A673 (cell line): ENCODE measurements at regions not wholly inside any gene's neighbourhood (a gene's known extent, or its start where the extent isn't known, plus 50 kb on each side); places are given as distances from the start of the nearest gene placed in this dataset.

Experiments
- BruUV-seq: library from RNA; stranded (reverse); fragments of 400-500 nt; replicated peaks from 2 replicates; lab custom pipeline; 2021; lab: Mats Ljungman, UMichigan
- CTCF ChIA-PET: fragments of 300-600 bp; sonication (Branson Sonifier 250); formaldehyde crosslinking; loops from one replicate; lab custom pipeline; 2022; ENCODE audit warnings: antibody characterized with exemption; lab: Charles Lee
- POLR2A ChIA-PET: fragments of 300-600 bp; sonication (Branson Sonifier 250); formaldehyde crosslinking; loops from one replicate; lab custom pipeline; 2022; ENCODE audit warnings: antibody characterized with exemption; ENCODE audit not compliant: low non-redundant PET; lab: Charles Lee
- DNase-seq: peaks from one replicate; pipeline ENCODE4 v3.0.0-alpha.2; 2015; ENCODE audit warnings: low spot score
- H3K27ac ChIP-seq: fragments of 200-600 bp; sonication (generic); 2 replicates; pipeline ENCODE4 v1.5.1; 2016; ENCODE audit warnings: mixed run types, low read depth, mild to moderate bottlenecking, mixed read lengths, antibody characterized with exemption, low read length; ENCODE audit not compliant: poor library complexity, severe bottlenecking
- H3K27me3 ChIP-seq: fragments of 200-600 bp; sonication (generic); replicated peaks from 2 replicates; pipeline ENCODE4 v1.6.1; 2017; ENCODE audit warnings: mixed run types, low read depth, mild to moderate bottlenecking, mixed read lengths, antibody characterized with exemption, low read length; ENCODE audit not compliant: insufficient read depth, poor library complexity
- H3K36me3 ChIP-seq: fragments of 200-600 bp; sonication (generic); 2 replicates; pipeline ENCODE4 v1.6.1; 2016; ENCODE audit warnings: mixed run types, mild to moderate bottlenecking, mixed read lengths, antibody characterized with exemption, low read length; ENCODE audit not compliant: insufficient read depth, poor library complexity, severe bottlenecking
- H3K4me1 ChIP-seq: fragments of 200-600 bp; sonication (generic); 2 replicates; pipeline ENCODE4 v1.6.1; 2017; ENCODE audit warnings: mixed run types, mild to moderate bottlenecking, mixed read lengths, antibody characterized with exemption, low read length; ENCODE audit not compliant: insufficient read depth, poor library complexity, severe bottlenecking
- H3K4me3 ChIP-seq: fragments of 200-600 bp; sonication (generic); 2 replicates; pipeline ENCODE4 v1.5.1; 2016; ENCODE audit warnings: low read depth, mixed run types, mild to moderate bottlenecking, mixed read lengths, low read length; ENCODE audit not compliant: poor library complexity, severe bottlenecking
- H3K9me3 ChIP-seq: fragments of 200-600 bp; sonication (generic); 2 replicates; pipeline ENCODE4 v1.6.1; 2016; ENCODE audit warnings: mixed run types, low read depth, mild to moderate bottlenecking, mixed read lengths, antibody characterized with exemption, low read length; ENCODE audit not compliant: poor library complexity, severe bottlenecking
- EZH2 ChIP-seq: fragments of 200-600 bp; sonication (generic); IDR thresholded peaks from 2 replicates; pipeline ENCODE4 v1.6.1; 2017; ENCODE audit warnings: borderline replicate concordance, low read depth, mild to moderate bottlenecking, mixed read lengths, antibody characterized with exemption, low read length; ENCODE audit not compliant: poor library complexity, severe bottlenecking
- intact Hi-C: fragments of 100-400 bp; cut with micrococcal nuclease; formaldehyde crosslinking; loops from one replicate; pipeline ENCODE4 v1.10.0; 2022; ENCODE audit not compliant: unreplicated experiment
- TF ChIP-seq, protein P1 (sequence below): fragments of 300-800, 200-600 bp; sonication (generic); conservative IDR thresholded peaks from 2 replicates; pipeline ENCODE4 v1.5.1; 2017; ENCODE audit warnings: low read depth, mild to moderate bottlenecking, antibody characterized with exemption, low read length, moderate library complexity, mixed read lengths

DNA sequence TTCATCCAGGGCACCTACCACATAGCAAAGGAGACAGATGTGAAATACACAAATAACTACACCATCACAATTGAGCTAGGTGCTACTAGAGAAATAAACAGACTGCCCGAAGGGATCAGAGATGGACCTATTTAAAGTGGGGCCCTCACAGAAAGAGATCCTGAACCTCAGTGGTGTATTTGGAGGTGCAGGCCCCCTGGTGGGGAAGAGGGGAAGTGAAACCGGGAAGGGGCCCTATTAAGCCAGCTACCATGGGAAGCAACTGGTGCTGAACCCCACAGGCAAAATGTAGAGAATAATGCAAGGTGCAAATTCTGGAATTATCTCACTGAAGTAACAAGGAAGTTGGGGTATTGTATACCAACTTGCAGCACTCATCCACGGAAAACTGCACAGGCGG is 78.6 kb upstream of the FAM9A start:
- H3K4me1 ChIP-seq = no peaks in the 10 kb centered on the region
- TF ChIP-seq, protein P1, sequence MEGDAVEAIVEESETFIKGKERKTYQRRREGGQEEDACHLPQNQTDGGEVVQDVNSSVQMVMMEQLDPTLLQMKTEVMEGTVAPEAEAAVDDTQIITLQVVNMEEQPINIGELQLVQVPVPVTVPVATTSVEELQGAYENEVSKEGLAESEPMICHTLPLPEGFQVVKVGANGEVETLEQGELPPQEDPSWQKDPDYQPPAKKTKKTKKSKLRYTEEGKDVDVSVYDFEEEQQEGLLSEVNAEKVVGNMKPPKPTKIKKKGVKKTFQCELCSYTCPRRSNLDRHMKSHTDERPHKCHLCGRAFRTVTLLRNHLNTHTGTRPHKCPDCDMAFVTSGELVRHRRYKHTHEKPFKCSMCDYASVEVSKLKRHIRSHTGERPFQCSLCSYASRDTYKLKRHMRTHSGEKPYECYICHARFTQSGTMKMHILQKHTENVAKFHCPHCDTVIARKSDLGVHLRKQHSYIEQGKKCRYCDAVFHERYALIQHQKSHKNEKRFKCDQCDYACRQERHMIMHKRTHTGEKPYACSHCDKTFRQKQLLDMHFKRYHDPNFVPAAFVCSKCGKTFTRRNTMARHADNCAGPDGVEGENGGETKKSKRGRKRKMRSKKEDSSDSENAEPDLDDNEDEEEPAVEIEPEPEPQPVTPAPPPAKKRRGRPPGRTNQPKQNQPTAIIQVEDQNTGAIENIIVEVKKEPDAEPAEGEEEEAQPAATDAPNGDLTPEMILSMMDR = peak; percentile 71
- no peak for TF ChIP-seq EZH2
- POLR2A ChIA-PET = no interaction called here
- H3K27me3 ChIP-seq = peaks cover 4% of the 10 kb centered on the region
- BruUV-seq = no TSS peak
- CTCF ChIA-PET = interaction anchor here (1.0 to 1.2 kb wide), 2 partner anchors 11 to 433 kb away, joined by 3 read pairs; no protein-coding TSS in a partner anchor
- no peaks in the 10 kb centered on the region for H3K36me3 ChIP-seq
- no peaks in the 10 kb centered on the region for H3K9me3 ChIP-seq
- DNase-seq = peak; percentile 39
- intact Hi-C loops = no loop called here
- no peak overlapping the region for H3K4me3 ChIP-seq
- H3K27ac ChIP-seq = no peak overlapping the region

DNA sequence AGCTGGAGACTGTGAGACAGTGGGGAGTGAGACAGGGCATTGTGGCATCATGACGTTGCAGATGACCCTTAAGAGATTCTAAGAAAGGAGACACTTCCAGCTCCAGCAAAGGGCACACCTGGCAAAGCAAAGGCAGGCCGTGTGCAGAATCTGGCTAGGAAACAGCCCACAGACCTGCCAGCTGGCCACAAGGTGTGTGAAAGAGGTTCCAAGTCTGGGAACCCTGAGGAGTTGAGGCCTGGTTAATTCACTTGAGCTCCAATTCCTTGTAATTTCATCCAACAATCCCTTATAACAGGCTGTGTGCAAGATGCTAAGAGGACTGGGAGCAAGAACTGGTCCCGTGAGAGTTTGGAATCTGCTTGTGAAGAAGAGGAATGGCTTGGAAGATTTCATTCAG is 72.8 kb upstream of the FAM9A start:
- no peaks in the 10 kb centered on the region for H3K27me3 ChIP-seq
- H3K9me3 ChIP-seq = no peaks in the 10 kb centered on the region
- no peak for DNase-seq
- no peak overlapping the region for H3K4me3 ChIP-seq
- TF ChIP-seq EZH2 = no peak
- TF ChIP-seq, protein P1 = no peak
- no TSS peak for BruUV-seq
- intact Hi-C loops = no loop called here
- POLR2A ChIA-PET = no interaction called here
- no peaks in the 10 kb centered on the region for H3K36me3 ChIP-seq
- CTCF ChIA-PET = no interaction called here
- no peak overlapping the region for H3K27ac ChIP-seq
- no peaks in the 10 kb centered on the region for H3K4me1 ChIP-seq

DNA sequence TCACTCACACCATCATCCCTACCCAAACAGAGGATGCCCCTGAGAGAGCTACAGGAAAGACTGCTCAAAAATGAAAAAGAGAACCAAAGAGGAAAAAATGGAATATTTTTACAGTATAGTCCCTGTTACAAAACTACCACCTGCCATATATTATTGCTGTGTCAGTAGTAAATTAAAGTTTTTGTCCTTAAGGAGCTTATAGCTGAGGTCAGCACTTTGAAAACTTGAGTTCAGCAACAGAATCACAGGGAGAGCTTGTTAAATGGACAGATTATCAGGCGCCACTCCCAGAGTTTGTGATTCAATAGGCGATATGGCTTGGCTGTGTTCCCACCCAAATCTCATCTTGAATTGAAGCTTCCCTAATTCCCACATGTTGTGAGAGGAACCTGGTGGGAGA is 71.9 kb upstream of the FAM9A start:
- no TSS peak for BruUV-seq
- DNase-seq = peak; percentile 57
- no peak overlapping the region for H3K4me3 ChIP-seq
- ChIA-PET POLR2A (no interaction called here), CTCF (no interaction called here)
- no peaks in the 10 kb centered on the region for H3K36me3 ChIP-seq
- no peaks in the 10 kb centered on the region for H3K9me3 ChIP-seq
- H3K27me3 ChIP-seq = no peaks in the 10 kb centered on the region
- H3K4me1 ChIP-seq = no peaks in the 10 kb centered on the region
- intact Hi-C loops = no loop called here
- no peak overlapping the region for H3K27ac ChIP-seq
- TF ChIP-seq, protein P1 = no peak
- no peak for TF ChIP-seq EZH2
